MM.1S (cell line): ENCODE measurements at regions not wholly inside any gene's neighbourhood (a gene's known extent, or its start where the extent isn't known, plus 50 kb on each side); places are given as distances from the start of the nearest gene placed in this dataset.
A peak's percentile ranks its signal among the peaks of the same experiment; 100 is the strongest.

Experiments
- DNase-seq: peaks from one replicate; pipeline ENCODE4 v3.0.0-alpha.2; 2015
- H2AFZ ChIP-seq: fragments of 300-600 bp; sonication (generic); 2 replicates; pipeline ENCODE4 v1.6.0; 2016; ENCODE audit warnings: antibody characterized with exemption, low read length
- H3F3A ChIP-seq: fragments of 300-600 bp; sonication (generic); 2 replicates; pipeline ENCODE4 v1.6.1; 2016; ENCODE audit warnings: mild to moderate bottlenecking, antibody characterized with exemption, low read length, moderate library complexity, mixed read lengths; ENCODE audit not compliant: insufficient read depth
- H3K27ac ChIP-seq: fragments of 300-600 bp; sonication (generic); 2 replicates; pipeline ENCODE4 v1.5.1; 2016; ENCODE audit warnings: mild to moderate bottlenecking, low read length
- H3K27me3 ChIP-seq: fragments of 300-600 bp; sonication (generic); replicated peaks from 2 replicates; pipeline ENCODE4 v1.6.0; 2016; ENCODE audit warnings: low read length; ENCODE audit not compliant: insufficient read depth
- H3K36me3 ChIP-seq: fragments of 300-600 bp; sonication (generic); replicated peaks from 2 replicates; pipeline ENCODE4 v1.6.1; 2016; ENCODE audit warnings: mild to moderate bottlenecking, low read length, mixed read lengths; ENCODE audit not compliant: insufficient read depth
- H3K4me1 ChIP-seq: fragments of 300-600 bp; sonication (generic); 2 replicates; pipeline ENCODE4 v1.6.1; 2016; ENCODE audit warnings: low read length, mixed read lengths
- H3K4me2 ChIP-seq: fragments of 300-600 bp; sonication (generic); 2 replicates; pipeline ENCODE4 v1.6.0; 2016; ENCODE audit warnings: low read depth, low read length
- H3K4me3 ChIP-seq: fragments of 300-600 bp; sonication (generic); 2 replicates; pipeline ENCODE4 v1.5.1; 2016; ENCODE audit warnings: low read length, mixed read lengths
- H3K79me2 ChIP-seq: fragments of 300-600 bp; sonication (generic); 2 replicates; pipeline ENCODE4 v1.6.1; 2016; ENCODE audit warnings: mixed run types, low read length, mixed read lengths
- H3K9ac ChIP-seq: fragments of 300-600 bp; sonication (generic); 2 replicates; pipeline ENCODE4 v1.6.1; 2016; ENCODE audit warnings: low read length, mixed read lengths
- H3K9me2 ChIP-seq: fragments of 300-600 bp; sonication (generic); replicated peaks from 2 replicates; pipeline ENCODE4 v1.6.1; 2016; ENCODE audit warnings: mild to moderate bottlenecking, low read length, mixed read lengths; ENCODE audit not compliant: insufficient read depth
- H3K9me3 ChIP-seq: fragments of 300-600 bp; sonication (generic); replicated peaks from 2 replicates; pipeline ENCODE4 v1.6.1; 2016; ENCODE audit warnings: mild to moderate bottlenecking, low read length, mixed read lengths; ENCODE audit not compliant: insufficient read depth
- H4K20me1 ChIP-seq: fragments of 300-600 bp; sonication (generic); 2 replicates; pipeline ENCODE4 v1.6.1; 2016; ENCODE audit warnings: mild to moderate bottlenecking, low read length, moderate library complexity, mixed read lengths; ENCODE audit not compliant: insufficient read depth
- CTCF ChIP-seq: fragments of 300-600 bp; sonication (generic); IDR thresholded peaks from 2 replicates; pipeline ENCODE4 v1.5.1; 2016; ENCODE audit warnings: antibody characterized with exemption, low read length, mixed read lengths
- EZH2 ChIP-seq: fragments of 300-600 bp; sonication (generic); optimal IDR thresholded peaks from 2 replicates; pipeline ENCODE3; 2017; ENCODE audit warnings: low read depth, mild to moderate bottlenecking, antibody characterized with exemption, low read length, mixed read lengths
- EZH2phosphoT487 ChIP-seq: fragments of 300-600 bp; sonication (generic); IDR thresholded peaks from 2 replicates; pipeline ENCODE4 v1.6.1; 2018; ENCODE audit warnings: antibody characterized with exemption, low read length

GRCh38 chr7:142540371-142540770 is 208.9 kb upstream of the PRSS1 start:
- no peak overlapping the region for H2AFZ ChIP-seq
- H3K27ac ChIP-seq, result no peak overlapping the region
- H3K4me1 ChIP-seq, result peaks cover 19% of the 10 kb centered on the region
- no peaks in the 10 kb centered on the region for H3K36me3 ChIP-seq
- no peaks in the 10 kb centered on the region for H3K27me3 ChIP-seq
- H3K79me2 ChIP-seq, result no peaks in the 10 kb centered on the region
- no peaks in the 10 kb centered on the region for H3K9me2 ChIP-seq
- DNase-seq, result no peak
- H4K20me1 ChIP-seq, result no peaks in the 10 kb centered on the region
- TF ChIP-seq EZH2 (no peak), CTCF (no peak), EZH2phosphoT487 (no peak)
- H3K4me2 ChIP-seq, result peak overlapping the region; percentile 9; the same call in 1 of the 2 replicates
- H3K4me3 ChIP-seq, result no peak overlapping the region
- H3K9me3 ChIP-seq, result no peaks in the 10 kb centered on the region
- peaks cover 7% of the 10 kb centered on the region for H3F3A ChIP-seq
- no peak overlapping the region for H3K9ac ChIP-seq

DNA sequence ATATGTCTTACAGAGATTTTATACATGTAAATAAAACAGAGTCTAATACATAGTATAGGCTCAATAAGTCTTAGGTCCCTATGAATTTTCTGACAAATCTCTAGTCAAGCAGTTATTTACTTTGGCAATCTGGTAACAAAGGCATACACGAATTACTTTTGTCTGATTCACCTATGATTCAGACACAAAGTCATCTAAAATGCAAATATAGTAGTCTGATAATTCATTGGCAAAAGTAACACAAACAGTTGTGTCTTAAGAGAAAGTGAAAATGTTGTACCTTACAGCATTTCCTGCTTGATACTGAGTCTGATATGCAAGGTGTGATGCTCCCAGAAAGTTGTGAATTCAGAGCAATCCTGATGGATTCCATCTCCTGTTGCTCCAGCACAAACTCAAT is 209.4 kb upstream of the PRSS1 start:
- Histone ChIP-seq H3K27me3 (no peaks in the 10 kb centered on the region), H3K4me3 (no peak overlapping the region), H3F3A (peaks cover 12% of the 10 kb centered on the region), H2AFZ (no peak overlapping the region), H3K27ac (no peak overlapping the region), H4K20me1 (no peaks in the 10 kb centered on the region), H3K4me1 (peaks cover 24% of the 10 kb centered on the region), H3K9me3 (no peaks in the 10 kb centered on the region), H3K36me3 (no peaks in the 10 kb centered on the region), H3K9me2 (no peaks in the 10 kb centered on the region), H3K9ac (no peak overlapping the region), H3K79me2 (no peaks in the 10 kb centered on the region), H3K4me2 (peak overlapping the region; percentile 9; the same call in 1 of the 2 replicates)
- TF ChIP-seq CTCF, result no peak
- TF ChIP-seq EZH2, result no peak
- TF ChIP-seq EZH2phosphoT487, result no peak
- peak; percentile 38 for DNase-seq

DNA sequence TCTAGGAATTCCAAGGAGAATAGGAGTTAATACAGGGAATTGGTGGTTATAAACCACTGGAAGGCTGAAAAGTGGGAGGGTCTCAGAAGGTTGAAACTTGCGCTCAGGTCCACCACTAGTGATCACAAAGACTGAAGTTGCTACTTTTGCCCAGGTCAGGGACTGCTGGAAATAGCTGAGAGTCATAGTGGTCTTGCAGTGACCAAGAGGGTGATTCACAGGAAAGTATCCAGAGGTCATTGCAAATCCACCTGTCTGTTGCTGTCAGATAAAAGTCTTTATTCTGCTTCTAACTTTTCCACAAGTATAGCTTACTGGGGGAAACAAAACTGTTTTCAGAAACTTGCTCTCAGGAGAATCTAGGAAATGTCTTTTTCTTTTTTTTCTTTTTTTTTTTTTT is 211.5 kb upstream of the PRSS1 start:
- no peaks in the 10 kb centered on the region for H4K20me1 ChIP-seq
- TF ChIP-seq CTCF (no peak), EZH2 (no peak), EZH2phosphoT487 (no peak)
- no peak overlapping the region for H2AFZ ChIP-seq
- H3K4me2 ChIP-seq, result no peak overlapping the region
- no peaks in the 10 kb centered on the region for H3K9me2 ChIP-seq
- no peak for DNase-seq
- no peaks in the 10 kb centered on the region for H3K79me2 ChIP-seq
- H3K27me3 ChIP-seq, result no peaks in the 10 kb centered on the region
- no peak overlapping the region for H3K27ac ChIP-seq
- peaks cover 13% of the 10 kb centered on the region for H3F3A ChIP-seq
- H3K9me3 ChIP-seq, result no peaks in the 10 kb centered on the region
- H3K9ac ChIP-seq, result no peak overlapping the region
- no peak overlapping the region for H3K4me3 ChIP-seq
- no peaks in the 10 kb centered on the region for H3K36me3 ChIP-seq
- peaks cover 31% of the 10 kb centered on the region for H3K4me1 ChIP-seq
